ENCODE measurements at regions not wholly inside any gene's neighbourhood (a gene's known extent, or its start where the extent isn't known, plus 50 kb on each side); places are given as distances from the start of the nearest gene placed in this dataset.

GRCh38 chr3:464255-464654 is 267.7 kb downstream of the CHL1 start:
- no peak for TF ChIP-seq GATA2 (IDR thresholded peaks at IDR 0.05; ENCODE audit: low read depth, low read length)
- TF ChIP-seq GATA3 (IDR thresholded peaks at IDR 0.05; ENCODE audit: low read depth, low read length) = no peak

All from SH-SY5Y (cell line).